Activated naive CD4-positive, alpha-beta T cell (primary cell): ENCODE measurements at regions not wholly inside any gene's neighbourhood (a gene's known extent, or its start where the extent isn't known, plus 50 kb on each side); places are given as distances from the start of the nearest gene placed in this dataset.
"Not testable (repeated sequence)": the region's sequence is repeated elsewhere in the genome, so short reads cannot be mapped to it uniquely, and the experiment has no call there.

ENCODE experiments used
- DNase-seq, 4 experiments: peaks; one replicate each; lab custom pipeline; 2025; lab: John Stamatoyannopoulos, UW

DNA sequence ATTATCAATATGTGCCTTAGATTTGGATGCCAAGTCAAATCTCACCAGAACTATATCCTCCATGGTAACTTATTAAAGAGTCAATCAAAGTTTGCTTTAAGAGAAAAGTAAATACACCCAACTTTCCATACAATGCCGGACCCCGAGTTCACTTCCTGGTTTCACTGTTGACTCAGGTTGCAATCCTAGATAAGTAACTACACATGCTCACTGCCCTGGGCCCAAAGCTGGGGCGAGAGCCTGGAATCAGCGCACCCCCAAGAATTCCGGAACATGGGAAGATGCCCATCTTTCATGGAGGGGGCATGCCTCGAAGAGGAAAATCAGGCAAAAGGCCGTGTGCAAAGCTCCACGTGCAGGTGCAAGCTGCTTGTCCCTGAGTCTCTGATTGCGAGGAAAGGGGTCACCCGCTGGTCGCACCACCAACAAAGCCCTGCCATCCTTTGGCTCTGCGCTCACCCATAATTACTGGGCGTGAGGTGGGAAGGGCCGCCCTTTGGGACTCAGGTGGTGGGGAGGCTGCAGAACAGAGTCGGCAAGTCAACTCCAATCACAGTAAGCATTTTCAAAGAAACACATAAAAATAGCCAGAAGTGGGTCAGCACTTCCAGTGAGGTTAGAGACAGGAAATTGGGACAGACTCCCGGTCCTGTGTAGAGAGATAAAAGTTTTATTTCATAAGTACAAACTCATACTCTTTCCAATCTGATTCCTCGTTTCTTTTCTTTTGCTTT lies 167.7 kb downstream of the TOMM20 start:
- no peak for DNase-seq

GRCh38 chr1:234958706-234959657 lies 169.7 kb downstream of the TOMM20 start:
- no peak for DNase-seq

GRCh38 chr1:234958066-234958705 lies 170.5 kb downstream of the TOMM20 start:
- no peak for DNase-seq

GRCh38 chr1:234957330-234958065 lies 171.1 kb downstream of the TOMM20 start:
- DNase-seq: no peak

GRCh38 chr1:234956821-234957329 lies 171.8 kb downstream of the TOMM20 start:
- DNase-seq: no peak

DNA sequence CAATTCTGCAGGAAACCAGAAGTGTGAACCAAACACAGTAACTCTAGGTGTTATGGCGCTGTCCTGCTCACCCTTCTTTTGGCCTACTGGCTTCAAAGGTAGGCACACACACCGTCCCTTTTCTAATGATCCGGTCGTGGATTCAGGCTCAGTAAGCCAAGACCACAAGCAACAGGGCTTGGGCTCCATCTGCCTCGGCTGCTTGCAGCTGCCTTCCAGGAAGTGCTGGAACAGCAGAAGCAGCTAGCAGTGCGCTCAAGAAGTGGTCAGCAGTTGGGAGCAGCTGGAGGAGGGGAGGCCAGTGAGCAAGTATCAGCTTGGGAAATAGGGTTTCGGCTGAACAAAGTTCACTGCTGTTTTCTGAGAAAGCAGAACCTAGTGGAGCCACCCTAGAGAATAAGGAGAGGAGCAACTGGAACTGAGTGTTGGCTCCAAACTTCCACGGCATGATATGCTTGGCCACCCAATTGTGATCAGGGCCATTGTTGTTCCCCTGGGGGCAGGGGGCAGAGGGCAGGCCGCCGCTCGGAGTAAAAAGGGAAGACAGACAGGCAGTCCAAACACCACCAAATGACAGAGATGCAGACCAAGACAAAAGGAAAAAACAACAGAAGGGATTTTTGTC lies 173.4 kb downstream of the TOMM20 start:
- no peak for DNase-seq

GRCh38 chr1:234954613-234955012 lies 174.0 kb downstream of the TOMM20 start:
- DNase-seq: no peak

- DNase-seq: no peak
These were observed 174.8 kb downstream of the TOMM20 start for GRCh38 chr1:234953655-234954405.

- no peak for DNase-seq
These were observed 178.0 kb downstream of the TOMM20 start for GRCh38 chr1:234950598-234950997.

DNA sequence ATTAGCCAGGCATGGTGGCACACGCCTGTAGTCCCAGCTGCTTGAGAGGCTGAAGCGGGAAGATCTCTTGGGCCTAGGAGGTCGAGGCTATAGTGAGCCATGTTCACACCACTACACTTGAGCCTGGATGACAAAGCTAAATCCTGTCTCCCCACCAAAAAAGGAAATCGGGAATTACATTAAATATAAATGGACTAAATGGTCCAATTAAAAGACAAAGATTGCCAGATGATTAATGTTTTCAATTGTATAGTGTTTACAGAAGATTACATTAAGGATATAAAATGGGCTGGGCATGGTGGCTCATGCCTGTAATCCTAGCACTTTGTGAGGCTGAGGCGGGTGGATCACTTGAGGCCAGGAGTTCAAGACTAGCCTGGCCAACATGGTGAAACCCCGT lies 179.1 kb downstream of the TOMM20 start:
- not testable (repeated sequence) for DNase-seq

- no peak for DNase-seq
These were observed 183.9 kb downstream of the TOMM20 start for GRCh38 chr1:234944439-234945344.

DNA sequence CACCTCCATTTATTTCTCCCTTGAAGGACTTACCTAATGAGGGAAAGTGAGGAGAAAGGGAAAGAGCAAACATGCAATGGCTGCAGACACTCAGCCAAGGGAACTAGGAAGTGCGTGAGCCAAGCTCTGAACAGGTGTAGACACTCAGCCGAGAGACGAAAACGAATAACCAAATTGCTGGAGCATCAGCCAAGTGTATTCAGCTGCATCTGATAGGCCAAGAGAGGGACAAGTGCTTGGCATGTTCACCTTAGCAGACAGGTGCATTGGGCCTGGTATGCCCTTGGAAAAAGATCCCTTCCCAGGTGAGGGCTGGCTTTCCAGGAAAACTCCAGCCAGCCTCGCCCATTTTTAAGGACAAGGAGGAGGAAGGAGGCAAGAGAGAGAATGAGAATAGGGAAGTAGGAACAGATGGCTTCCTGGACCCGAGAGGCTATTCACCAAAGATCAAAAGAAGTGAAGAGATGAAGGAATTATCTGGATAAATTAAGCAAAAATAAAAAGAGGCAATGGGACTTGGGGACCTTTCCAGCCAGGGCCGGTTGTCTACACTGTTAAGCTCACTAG lies 184.7 kb downstream of the TOMM20 start:
- no peak for DNase-seq

- DNase-seq: no peak
These were observed 185.6 kb downstream of the TOMM20 start for GRCh38 chr1:234942879-234943506.

- DNase-seq: no peak
These were observed 186.7 kb downstream of the TOMM20 start for GRCh38 chr1:234942012-234942332.

GRCh38 chr1:234941321-234942011 lies 187.2 kb downstream of the TOMM20 start:
- no peak for DNase-seq

- DNase-seq: no peak
These were observed 187.8 kb downstream of the TOMM20 start for GRCh38 chr1:234940841-234941240.

DNA sequence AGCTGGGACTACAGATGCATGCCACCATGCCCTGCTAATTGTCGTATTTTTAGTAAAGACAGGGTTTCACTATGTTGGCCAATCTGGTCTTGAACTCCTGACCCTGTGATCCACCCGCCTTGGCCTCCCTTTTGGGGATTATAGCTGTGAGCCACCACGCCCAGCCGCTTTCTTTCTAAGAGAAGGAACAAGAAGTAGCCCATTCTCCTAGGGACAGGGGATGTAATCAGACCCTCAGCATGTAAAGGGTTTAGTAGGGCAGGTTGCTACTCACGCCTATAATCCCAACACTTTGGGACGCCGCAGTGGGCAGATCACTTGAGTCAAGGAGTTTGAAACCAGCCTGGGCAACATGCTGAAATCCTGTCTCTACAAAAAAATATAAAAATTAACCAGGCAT lies 189.7 kb downstream of the TOMM20 start:
- DNase-seq: no peak

DNA sequence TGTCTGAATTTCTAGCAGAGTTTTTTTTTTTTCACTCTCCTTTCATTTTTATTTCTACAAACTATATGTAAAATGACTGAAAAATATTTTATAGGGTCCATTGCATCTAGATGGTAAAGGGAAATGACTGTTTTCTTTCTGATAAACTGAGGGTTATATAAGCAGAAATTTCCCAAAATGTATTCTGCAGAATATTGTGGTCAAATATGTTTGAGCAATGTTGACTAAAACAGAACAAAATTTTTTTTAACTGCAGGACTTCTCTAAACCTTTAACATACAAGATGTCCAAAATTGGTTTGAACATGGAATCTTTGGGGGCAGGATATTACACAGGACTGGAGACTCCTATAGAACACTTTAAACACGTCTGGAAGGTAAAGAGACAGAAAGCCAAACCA lies 190.5 kb downstream of the TOMM20 start:
- DNase-seq: no peak
